Pancreas (tissue), 10 donors: ENCODE measurements at regions not wholly inside any gene's neighbourhood (a gene's known extent, or its start where the extent isn't known, plus 50 kb on each side); places are given as distances from the start of the nearest gene placed in this dataset.

Experiments
- ATAC-seq, 4 donors: fragments of 200-7000 bp; cut with Tn5 transposase; one replicate each; pipeline versions ENCODE4 v1.8.0 to v1.9.1; 2020; ENCODE audit warnings: mild to moderate bottlenecking in 4 of 4, moderate library complexity in 4 of 4
- DNase-seq, 6 donors: peaks; one replicate each; pipeline ENCODE4 v3.0.0-alpha.2; 2020
- FAIRE-seq: peaks from 2 replicates; lab custom pipeline; 2012; peaks lifted over from hg19 to GRCh38; lab: Jason Lieb, UNC
- H3K27ac ChIP-seq, 4 donors: fragments of 200-600 bp; sonication (generic); 1 replicate in 3 of 4; 2 replicates in 1 of 4; pipeline versions ENCODE4 v1.5.0 to v1.8.0; 2020
- H3K27me3 ChIP-seq, 4 donors: fragments of 200-600 bp; one replicate each; pipeline ENCODE4 v1.8.0; 2021
- H3K36me3 ChIP-seq, 3 donors: fragments of 200-600 bp; sonication (generic) in 1 of 3; one replicate each; pipeline versions ENCODE4 v1.5.0 to v1.8.0; 2020 to 2021
- H3K4me1 ChIP-seq, 3 donors: fragments of 200-600 bp; one replicate each; pipeline ENCODE4 v1.8.0; 2021
- H3K4me3 ChIP-seq, 4 donors: fragments of 200-600 bp; sonication (generic) in 2 of 4; one replicate each; pipeline versions ENCODE4 v1.5.0 to v1.8.0; 2020 to 2021
- H3K9me3 ChIP-seq, 4 donors: fragments of 200-600 bp; one replicate each; pipeline ENCODE4 v1.8.0; 2021
- CTCF ChIP-seq, 4 donors: fragments of 200-600 bp; sonication (generic) in 3 of 4; IDR thresholded peaks; one replicate each; pipeline versions ENCODE4 v1.5.0 to v1.8.0; 2021; ENCODE audit warnings: antibody characterized with exemption in 4 of 4
- WGBS, 2 donors: extraction: QIAGEN DNeasy Blood & Tissue Kit; methylation state at CpG; one replicate each; pipeline ENCODE4 v1.1.7; 2013; 5-methylcytosine and 5-hydroxymethylcytosine counted together
- intact Hi-C, 3 donors: fragments of 100-400 bp; cut with DNase I; formaldehyde crosslinking; loops; one replicate each; pipeline versions ENCODE4 v1.11.1 to v1.14.2; 2022
- donor health status: healthy with polysubstance abuse.
- donor health status: DM: no; HTN: no; CAD: no; lungs with moderate emphysema.
- donor health status: DM: no; HTN: no; CAD: no.
- donor health status: control.
- donor health status: control.
- donor health status: Bipolar disorder and iron deficiency.
- donor health status: DM: yes; HTN: yes; CAD: no.
- donor health status: DM: no; HTN: no; CAD: no.
- donor health status: DM: no; HTN: no; CAD: no.
- donor health status: DM: yes; HTN: yes; CAD: no.

GRCh38 chr3:46119709-46120498 lies 88.2 kb downstream of the CCR1 start:
- H3K4me3 ChIP-seq, result no peak overlapping the region
- no peaks in the 10 kb centered on the region for H3K36me3 ChIP-seq
- ATAC-seq (no peak), FAIRE-seq (no peak), DNase-seq (no peak)
- H3K27ac ChIP-seq, result no peak overlapping the region
- no peak for TF ChIP-seq CTCF (IDR thresholded peaks at IDR 0.05)
- no peaks in the 10 kb centered on the region for H3K4me1 ChIP-seq
- WGBS, 2 donors, result 56 to 59% methylated on average over 4 of the region's 4 CpGs
- no peaks in the 10 kb centered on the region for H3K27me3 ChIP-seq
- intact Hi-C loops, result no loop called here
- H3K9me3 ChIP-seq, result no peaks in the 10 kb centered on the region

- ATAC-seq (no peak), DNase-seq (no peak), FAIRE-seq (no peak)
- Histone ChIP-seq H3K9me3 (no peaks in the 10 kb centered on the region), H3K4me3 (no peak overlapping the region), H3K36me3 (no peaks in the 10 kb centered on the region), H3K27me3 (no peaks in the 10 kb centered on the region), H3K4me1 (no peaks in the 10 kb centered on the region), H3K27ac (no peak overlapping the region)
- TF ChIP-seq CTCF (IDR thresholded peaks at IDR 0.05), result no peak
- 66 to 78% methylated on average over 3 of the region's 3 CpGs for WGBS, 2 donors
- intact Hi-C loops, result no loop called here
Measured at GRCh38 chr3:46119253-46119652, 88.9 kb downstream of the CCR1 start.

- Histone ChIP-seq H3K4me1 (no peaks in the 10 kb centered on the region), H3K27ac (no peak overlapping the region), H3K36me3 (no peaks in the 10 kb centered on the region), H3K9me3 (no peaks in the 10 kb centered on the region), H3K27me3 (no peaks in the 10 kb centered on the region), H3K4me3 (no peak overlapping the region)
- ATAC-seq (no peak), DNase-seq (no peak), FAIRE-seq (no peak)
- 86 to 92% methylated on average over 4 of the region's 4 CpGs for WGBS, 2 donors
- intact Hi-C loops, result no loop called here
- no peak for TF ChIP-seq CTCF (IDR thresholded peaks at IDR 0.05)
Measured at GRCh38 chr3:46116996-46117395, 89.7 kb upstream of the XCR1 start.

- intact Hi-C loops, result no loop called here
- H3K9me3 ChIP-seq, result no peaks in the 10 kb centered on the region
- peak in 3 of 4 donors; percentile 30 to 61 (median 45) for ATAC-seq
- peaks cover 0 to 8% (median 0%) of the 10 kb centered on the region in 3 donors for H3K4me1 ChIP-seq
- WGBS, 2 donors, result 43 to 54% methylated on average over 1 of the region's 1 CpG
- H3K27ac ChIP-seq, result peak overlapping the region in 1 of 4 donors; percentile 29
- no peak for FAIRE-seq
- no peak for TF ChIP-seq CTCF (IDR thresholded peaks at IDR 0.05)
- DNase-seq, result no peak
- H3K27me3 ChIP-seq, result no peaks in the 10 kb centered on the region
- H3K36me3 ChIP-seq, result no peaks in the 10 kb centered on the region
- H3K4me3 ChIP-seq, result no peak overlapping the region
Measured at GRCh38 chr3:46114323-46114988, 87.2 kb upstream of the XCR1 start.

GRCh38 chr3:46113608-46114007 lies 86.3 kb upstream of the XCR1 start:
- H3K36me3 ChIP-seq, result no peaks in the 10 kb centered on the region
- intact Hi-C loops, result no loop called here
- 90 to 91% methylated on average over 4 of the region's 4 CpGs for WGBS, 2 donors
- no peaks in the 10 kb centered on the region for H3K9me3 ChIP-seq
- no peaks in the 10 kb centered on the region for H3K27me3 ChIP-seq
- DNase-seq (no peak), ATAC-seq (no peak), FAIRE-seq (no peak)
- peaks cover 0 to 8% (median 0%) of the 10 kb centered on the region in 3 donors for H3K4me1 ChIP-seq
- no peak for TF ChIP-seq CTCF (IDR thresholded peaks at IDR 0.05)
- no peak overlapping the region for H3K27ac ChIP-seq
- no peak overlapping the region for H3K4me3 ChIP-seq
